C4-2B (cell line): ENCODE measurements at regions not wholly inside any gene's neighbourhood (a gene's known extent, or its start where the extent isn't known, plus 50 kb on each side); places are given as distances from the start of the nearest gene placed in this dataset.

Source experiments
- H3K27ac ChIP-seq: fragments of 450-650 bp; 2 replicates; pipeline ENCODE4 v1.5.1; 2017
- ZFX ChIP-seq: fragments of 450-650 bp; IDR thresholded peaks from 2 replicates; pipeline ENCODE4 v1.6.1; 2017
- TF ChIP-seq, protein P1 (sequence below): fragments of 450-650 bp; conservative IDR thresholded peaks from 2 replicates; pipeline ENCODE4 v1.5.1; 2017; ENCODE audit warnings: mild to moderate bottlenecking

DNA sequence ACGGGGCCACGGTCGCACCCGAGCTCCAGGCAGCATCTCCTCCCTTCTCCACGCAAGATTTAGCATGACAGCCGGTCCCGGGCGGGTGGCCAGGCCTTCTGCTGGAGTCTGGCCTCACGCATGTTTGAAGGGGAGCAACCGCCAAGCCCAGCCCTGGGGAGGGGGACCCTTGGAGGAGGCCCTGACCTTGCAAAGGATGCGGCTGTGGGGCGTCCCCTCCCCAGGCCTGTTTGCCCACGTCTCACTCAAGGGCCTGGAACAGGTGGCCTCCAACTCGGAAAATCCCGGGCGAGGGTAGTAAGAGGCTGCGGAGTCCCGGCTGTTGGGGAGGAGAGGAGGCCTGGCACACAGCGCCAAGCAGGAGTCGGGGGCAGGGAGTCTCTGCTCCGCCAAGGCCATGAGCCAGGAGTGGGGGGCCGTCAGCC is 50.6 kb upstream of the DPYSL4 start:
- TF ChIP-seq, protein P1, sequence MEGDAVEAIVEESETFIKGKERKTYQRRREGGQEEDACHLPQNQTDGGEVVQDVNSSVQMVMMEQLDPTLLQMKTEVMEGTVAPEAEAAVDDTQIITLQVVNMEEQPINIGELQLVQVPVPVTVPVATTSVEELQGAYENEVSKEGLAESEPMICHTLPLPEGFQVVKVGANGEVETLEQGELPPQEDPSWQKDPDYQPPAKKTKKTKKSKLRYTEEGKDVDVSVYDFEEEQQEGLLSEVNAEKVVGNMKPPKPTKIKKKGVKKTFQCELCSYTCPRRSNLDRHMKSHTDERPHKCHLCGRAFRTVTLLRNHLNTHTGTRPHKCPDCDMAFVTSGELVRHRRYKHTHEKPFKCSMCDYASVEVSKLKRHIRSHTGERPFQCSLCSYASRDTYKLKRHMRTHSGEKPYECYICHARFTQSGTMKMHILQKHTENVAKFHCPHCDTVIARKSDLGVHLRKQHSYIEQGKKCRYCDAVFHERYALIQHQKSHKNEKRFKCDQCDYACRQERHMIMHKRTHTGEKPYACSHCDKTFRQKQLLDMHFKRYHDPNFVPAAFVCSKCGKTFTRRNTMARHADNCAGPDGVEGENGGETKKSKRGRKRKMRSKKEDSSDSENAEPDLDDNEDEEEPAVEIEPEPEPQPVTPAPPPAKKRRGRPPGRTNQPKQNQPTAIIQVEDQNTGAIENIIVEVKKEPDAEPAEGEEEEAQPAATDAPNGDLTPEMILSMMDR = no peak
- no peak for TF ChIP-seq ZFX
- no peak overlapping the region for H3K27ac ChIP-seq

DNA sequence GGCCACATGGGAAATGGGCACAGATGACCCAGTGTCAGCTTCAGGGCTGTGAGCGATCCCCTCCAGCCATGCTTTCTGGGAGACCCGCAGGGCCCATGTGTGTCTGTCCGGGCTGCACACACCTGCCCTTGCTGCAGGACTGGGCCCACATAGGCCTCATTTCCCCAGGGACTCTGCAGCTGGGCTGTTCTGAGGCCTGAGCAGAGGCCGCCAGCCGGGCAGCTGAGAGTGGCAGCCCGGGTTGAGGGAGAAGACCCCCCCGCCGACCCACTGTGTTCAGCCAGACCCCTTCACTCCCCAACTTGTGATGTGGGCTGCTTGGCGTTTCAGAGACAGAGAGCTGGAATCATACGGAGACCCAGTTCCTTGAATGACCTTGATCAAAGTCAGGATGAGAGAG is 50.1 kb upstream of the DPYSL4 start:
- H3K27ac ChIP-seq = no peak overlapping the region
- TF ChIP-seq ZFX = no peak
- TF ChIP-seq, protein P1 = no peak
